Trophoblast cell (in vitro differentiated cells and primary cell): ENCODE measurements at regions not wholly inside any gene's neighbourhood (a gene's known extent, or its start where the extent isn't known, plus 50 kb on each side); places are given as distances from the start of the nearest gene placed in this dataset.

ENCODE experiments used
- DNase-seq, 2 donors: peaks; one replicate each; pipeline ENCODE4 v3.0.0-alpha.2; 2016
- H2AFZ ChIP-seq: 2 replicates; pipeline ENCODE4 v1.6.1; 2013; ENCODE audit warnings: low read length, moderate library complexity, mild to moderate bottlenecking; ENCODE audit not compliant: insufficient read depth, poor library complexity
- H2AK5ac ChIP-seq: 2 replicates; pipeline ENCODE4 v1.6.1; 2013; ENCODE audit warnings: mild to moderate bottlenecking, low read length
- H2BK120ac ChIP-seq: 2 replicates; pipeline ENCODE4 v1.6.1; 2013; ENCODE audit warnings: low read length, mild to moderate bottlenecking, moderate library complexity; ENCODE audit not compliant: insufficient read depth, poor library complexity
- H2BK12ac ChIP-seq: 2 replicates; pipeline ENCODE4 v1.6.1; 2013; ENCODE audit warnings: mild to moderate bottlenecking, low read length, moderate library complexity
- H2BK5ac ChIP-seq: 2 replicates; pipeline ENCODE4 v1.6.1; 2013; ENCODE audit warnings: low read length, low read depth, moderate library complexity, mild to moderate bottlenecking; ENCODE audit not compliant: poor library complexity
- H3K14ac ChIP-seq: 2 replicates; pipeline ENCODE4 v1.6.1; 2013; ENCODE audit warnings: mild to moderate bottlenecking, low read length
- H3K18ac ChIP-seq: 2 replicates; pipeline ENCODE4 v1.6.1; 2013; ENCODE audit warnings: mild to moderate bottlenecking, low read length
- H3K23ac ChIP-seq: 2 replicates; pipeline ENCODE4 v1.6.1; 2013; ENCODE audit warnings: low read length
- H3K27ac ChIP-seq: 2 replicates; pipeline ENCODE4 v1.5.1; 2013; ENCODE audit warnings: low read depth, mild to moderate bottlenecking, inconsistent platforms, low read length, moderate library complexity
- H3K27me3 ChIP-seq: 2 replicates; pipeline ENCODE4 v1.6.1; 2013; ENCODE audit warnings: inconsistent platforms, mild to moderate bottlenecking, low read length, moderate library complexity; ENCODE audit not compliant: insufficient read depth
- H3K36me3 ChIP-seq, 2 experiments: 1 replicate in 1 of 2; 2 replicates in 1 of 2; pipeline ENCODE4 v1.6.1; 2013; ENCODE audit warnings: low read length in 2 of 2, mild to moderate bottlenecking in 2 of 2, moderate library complexity in 1 of 2; ENCODE audit not compliant: insufficient read depth in 2 of 2, control insufficient read depth in 1 of 2
- H3K4ac ChIP-seq: 2 replicates; pipeline ENCODE4 v1.6.1; 2013; ENCODE audit warnings: low read depth, mild to moderate bottlenecking, low read length, moderate library complexity
- H3K4me1 ChIP-seq, 2 experiments: 1 replicate in 1 of 2; 2 replicates in 1 of 2; pipeline ENCODE4 v1.6.1; 2013; ENCODE audit warnings: low read length in 2 of 2, mild to moderate bottlenecking in 2 of 2, moderate library complexity in 1 of 2; ENCODE audit not compliant: insufficient read depth in 2 of 2, control insufficient read depth in 1 of 2
- H3K4me2 ChIP-seq: 2 replicates; pipeline ENCODE4 v1.6.1; 2013; ENCODE audit warnings: inconsistent platforms, mild to moderate bottlenecking, low read length, moderate library complexity
- H3K4me3 ChIP-seq: 2 replicates; pipeline ENCODE4 v1.5.1; 2013; ENCODE audit warnings: mild to moderate bottlenecking, low read depth, low read length, inconsistent platforms
- H3K79me1 ChIP-seq: one replicate; pipeline ENCODE4 v1.6.1; 2013; ENCODE audit warnings: low read length
- H3K79me2 ChIP-seq: 2 replicates; pipeline ENCODE4 v1.6.1; 2013; ENCODE audit warnings: low read length, mild to moderate bottlenecking; ENCODE audit not compliant: control insufficient read depth, insufficient read depth, poor library complexity
- H3K9ac ChIP-seq: 2 replicates; pipeline ENCODE4 v1.6.1; 2013; ENCODE audit warnings: mild to moderate bottlenecking, low read length
- H3K9me3 ChIP-seq: 2 replicates; pipeline ENCODE4 v1.6.1; 2013; ENCODE audit warnings: low read depth, mild to moderate bottlenecking, control low read depth, inconsistent platforms, low read length; ENCODE audit not compliant: insufficient read depth
- H4K12ac ChIP-seq: 2 replicates; pipeline ENCODE4 v1.6.1; 2013; ENCODE audit warnings: low read depth, mild to moderate bottlenecking, low read length, moderate library complexity
- H4K8ac ChIP-seq: 2 replicates; pipeline ENCODE4 v1.6.1; 2013; ENCODE audit warnings: low read depth, mild to moderate bottlenecking, low read length, moderate library complexity
- H4K91ac ChIP-seq: one replicate; pipeline ENCODE4 v1.6.1; 2013; ENCODE audit warnings: low read depth, mild to moderate bottlenecking, low read length, moderate library complexity
- WGBS: extraction: QIAGEN DNeasy Blood & Tissue Kit; methylation state at CpG from one replicate; pipeline ENCODE4 v1.1.7; 2013; ENCODE audit warnings: missing lambda C conversion rate; ENCODE audit not compliant: insufficient read length, insufficient coverage; ENCODE audit errors: extremely low coverage; 5-methylcytosine and 5-hydroxymethylcytosine counted together

GRCh38 chr14:45619831-45620230 is 366.8 kb upstream of the MIS18BP1 start:
- H3K9me3 ChIP-seq = no peaks in the 10 kb centered on the region
- H3K18ac ChIP-seq = no peak overlapping the region
- H4K8ac ChIP-seq = no peak overlapping the region
- H3K79me1 ChIP-seq = no peaks in the 10 kb centered on the region
- H4K91ac ChIP-seq = no peak overlapping the region
- no peak overlapping the region for H4K12ac ChIP-seq
- H2BK120ac ChIP-seq = no peak overlapping the region
- DNase-seq = no peak
- H3K79me2 ChIP-seq = no peaks in the 10 kb centered on the region
- no peak overlapping the region for H3K14ac ChIP-seq
- H2AFZ ChIP-seq = no peak overlapping the region
- H3K27me3 ChIP-seq = no peaks in the 10 kb centered on the region
- H3K23ac ChIP-seq = no peak overlapping the region
- no peak overlapping the region for H3K4ac ChIP-seq
- H3K4me3 ChIP-seq = no peak overlapping the region
- H2BK5ac ChIP-seq = no peak overlapping the region
- H2AK5ac ChIP-seq = no peak overlapping the region
- H3K4me1 ChIP-seq = no peaks in the 10 kb centered on the region
- H3K36me3 ChIP-seq = no peaks in the 10 kb centered on the region
- H2BK12ac ChIP-seq = no peak overlapping the region
- WGBS = no CpG with 5 or more reads among the region's 4 CpGs
- H3K9ac ChIP-seq = no peak overlapping the region
- no peak overlapping the region for H3K4me2 ChIP-seq
- no peak overlapping the region for H3K27ac ChIP-seq

GRCh38 chr14:45610318-45610717 is 357.3 kb upstream of the MIS18BP1 start:
- no peak overlapping the region for H4K12ac ChIP-seq
- H2BK5ac ChIP-seq = no peak overlapping the region
- no peak overlapping the region for H3K23ac ChIP-seq
- no peak overlapping the region for H4K8ac ChIP-seq
- H3K79me2 ChIP-seq = no peaks in the 10 kb centered on the region
- no peak overlapping the region for H3K27ac ChIP-seq
- no peak overlapping the region for H2BK12ac ChIP-seq
- no peak overlapping the region for H2AFZ ChIP-seq
- H4K91ac ChIP-seq = no peak overlapping the region
- no peaks in the 10 kb centered on the region for H3K36me3 ChIP-seq
- WGBS = no CpG with 5 or more reads among the region's 1 CpG
- H3K4me2 ChIP-seq = no peak overlapping the region
- H3K27me3 ChIP-seq = no peaks in the 10 kb centered on the region
- no peaks in the 10 kb centered on the region for H3K9me3 ChIP-seq
- no peaks in the 10 kb centered on the region for H3K4me1 ChIP-seq
- H3K9ac ChIP-seq = no peak overlapping the region
- no peak overlapping the region for H3K14ac ChIP-seq
- H3K4ac ChIP-seq = no peak overlapping the region
- no peak overlapping the region for H3K4me3 ChIP-seq
- no peak overlapping the region for H2AK5ac ChIP-seq
- no peaks in the 10 kb centered on the region for H3K79me1 ChIP-seq
- H3K18ac ChIP-seq = no peak overlapping the region
- H2BK120ac ChIP-seq = no peak overlapping the region
- peak in 1 of 2 donors; percentile 21 for DNase-seq

GRCh38 chr14:45587142-45587541 is 334.1 kb upstream of the MIS18BP1 start:
- no peak overlapping the region for H4K12ac ChIP-seq
- H3K4me2 ChIP-seq = no peak overlapping the region
- H3K9ac ChIP-seq = no peak overlapping the region
- H3K23ac ChIP-seq = no peak overlapping the region
- H2BK5ac ChIP-seq = no peak overlapping the region
- no peak overlapping the region for H2AFZ ChIP-seq
- H3K14ac ChIP-seq = no peak overlapping the region
- DNase-seq = no peak
- H3K4me3 ChIP-seq = no peak overlapping the region
- no peak overlapping the region for H2AK5ac ChIP-seq
- no peaks in the 10 kb centered on the region for H3K79me1 ChIP-seq
- no peak overlapping the region for H4K8ac ChIP-seq
- no peaks in the 10 kb centered on the region for H3K4me1 ChIP-seq
- no peak overlapping the region for H2BK12ac ChIP-seq
- no peak overlapping the region for H2BK120ac ChIP-seq
- no peaks in the 10 kb centered on the region for H3K79me2 ChIP-seq
- WGBS = no CpG with 5 or more reads among the region's 3 CpGs
- no peak overlapping the region for H3K18ac ChIP-seq
- no peak overlapping the region for H4K91ac ChIP-seq
- no peak overlapping the region for H3K27ac ChIP-seq
- H3K36me3 ChIP-seq = no peaks in the 10 kb centered on the region
- no peak overlapping the region for H3K4ac ChIP-seq
- no peaks in the 10 kb centered on the region for H3K27me3 ChIP-seq
- H3K9me3 ChIP-seq = no peaks in the 10 kb centered on the region

GRCh38 chr14:45559626-45560025 is 306.6 kb upstream of the MIS18BP1 start:
- Histone ChIP-seq H2AFZ (no peak overlapping the region), H2BK5ac (no peak overlapping the region), H3K27ac (no peak overlapping the region), H2AK5ac (no peak overlapping the region), H3K27me3 (no peaks in the 10 kb centered on the region), H3K14ac (no peak overlapping the region), H3K18ac (no peak overlapping the region), H3K9ac (peak overlapping the region; percentile 36), H3K4ac (no peak overlapping the region), H3K79me2 (no peaks in the 10 kb centered on the region), H3K23ac (no peak overlapping the region), H4K12ac (no peak overlapping the region), H2BK120ac (no peak overlapping the region), H3K79me1 (no peaks in the 10 kb centered on the region), H3K4me1 (no peaks in the 10 kb centered on the region), H4K8ac (no peak overlapping the region), H4K91ac (no peak overlapping the region), H3K4me3 (no peak overlapping the region), H3K9me3 (no peaks in the 10 kb centered on the region), H2BK12ac (no peak overlapping the region), H3K36me3 (no peaks in the 10 kb centered on the region), H3K4me2 (no peak overlapping the region)
- DNase-seq = no peak
- WGBS = no CpG with 5 or more reads among the region's 5 CpGs
